Prostate gland (tissue), 2 donors: ENCODE measurements at regions not wholly inside any gene's neighbourhood (a gene's known extent, or its start where the extent isn't known, plus 50 kb on each side); places are given as distances from the start of the nearest gene placed in this dataset.

Experiments
- DNase-seq: peaks from one replicate; pipeline ENCODE4 v3.0.0-alpha.2; 2019; ENCODE audit warnings: low spot score
- H3K27ac ChIP-seq, 2 donors: fragments of 200-600 bp; sonication (generic); 2 replicates each; pipeline ENCODE4 v1.5.1; 2017 to 2019
- H3K27me3 ChIP-seq: fragments of 200-600 bp; sonication (generic); replicated peaks from 2 replicates; pipeline ENCODE4 v1.5.1; 2019; ENCODE audit not compliant: insufficient read depth
- H3K36me3 ChIP-seq, 2 donors: fragments of 200-600 bp; sonication (generic); 1 replicate in 1 of 2; 2 replicates in 1 of 2; pipeline versions ENCODE4 v1.5.1 to v1.8.1; 2017 to 2019
- H3K4me1 ChIP-seq: fragments of 200-600 bp; sonication (generic); replicated peaks from 2 replicates; pipeline ENCODE4 v1.5.1; 2019
- H3K4me3 ChIP-seq, 2 donors: fragments of 200-600 bp; sonication (generic); 2 replicates each; pipeline ENCODE4 v1.5.1; 2017 to 2019
- H3K9me3 ChIP-seq: fragments of 200-600 bp; sonication (generic); 2 replicates; pipeline ENCODE4 v1.5.1; 2017
- POLR2A ChIP-seq: fragments of 450-650 bp; IDR thresholded peaks from one replicate; pipeline ENCODE4 v1.6.1; 2016; ENCODE audit warnings: antibody characterized with exemption, mild to moderate bottlenecking
- POLR2AphosphoS5 ChIP-seq: sonication (generic); formaldehyde crosslinking; IDR thresholded peaks from one replicate; pipeline ENCODE4 v1.6.1; 2017; ENCODE audit warnings: antibody characterized with exemption
- WGBS: methylation state at CpG from one replicate; pipeline ENCODE4 v1.1.5; 2018; 5-methylcytosine and 5-hydroxymethylcytosine counted together
- intact Hi-C: fragments of 100-400 bp; cut with DNase I; formaldehyde crosslinking; loops from one replicate; pipeline ENCODE4 v1.14.2; 2022
- TF ChIP-seq, protein P1 (sequence below), 4 experiments: fragments of 200-600 bp in 2 of 4; fragments of 450-650 bp in 2 of 4; sonication (generic) in 2 of 4; IDR thresholded peaks; 1 replicate in 3 of 4; 2 replicates in 1 of 4; pipeline ENCODE4 v1.5.1; 2016 to 2019; ENCODE audit warnings: antibody characterized with exemption in 4 of 4, mild to moderate bottlenecking in 2 of 4, moderate library complexity in 2 of 4

DNA sequence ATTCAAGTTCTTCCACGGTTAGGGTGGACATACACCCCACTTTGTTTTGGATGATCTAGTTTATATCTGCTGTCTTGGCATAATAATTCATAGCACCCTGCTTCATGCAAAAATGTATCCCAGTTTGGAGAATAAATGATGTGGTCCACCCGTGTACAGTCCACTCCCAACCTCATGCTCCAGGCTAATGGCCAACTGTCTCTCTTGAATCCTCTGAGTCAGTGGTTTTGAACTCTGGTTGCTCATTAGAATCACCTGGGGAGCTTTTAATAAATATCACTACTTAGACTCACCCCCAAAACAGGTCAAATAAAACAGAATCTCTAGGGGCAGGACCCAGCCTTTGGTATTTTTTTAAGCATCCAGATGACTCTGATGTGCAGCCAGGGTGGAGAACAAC is 78.5 kb downstream of the SDC1 start:
- Histone ChIP-seq H3K4me3 (no peak overlapping the region), H3K36me3 (no peaks in the 10 kb centered on the region), H3K27ac (no peak overlapping the region), H3K4me1 (no peaks in the 10 kb centered on the region), H3K27me3 (no peaks in the 10 kb centered on the region), H3K9me3 (no peaks in the 10 kb centered on the region)
- intact Hi-C loops: no loop called here
- no peak for DNase-seq
- TF ChIP-seq POLR2AphosphoS5: no peak
- no peak for TF ChIP-seq POLR2A
- TF ChIP-seq, protein P1, sequence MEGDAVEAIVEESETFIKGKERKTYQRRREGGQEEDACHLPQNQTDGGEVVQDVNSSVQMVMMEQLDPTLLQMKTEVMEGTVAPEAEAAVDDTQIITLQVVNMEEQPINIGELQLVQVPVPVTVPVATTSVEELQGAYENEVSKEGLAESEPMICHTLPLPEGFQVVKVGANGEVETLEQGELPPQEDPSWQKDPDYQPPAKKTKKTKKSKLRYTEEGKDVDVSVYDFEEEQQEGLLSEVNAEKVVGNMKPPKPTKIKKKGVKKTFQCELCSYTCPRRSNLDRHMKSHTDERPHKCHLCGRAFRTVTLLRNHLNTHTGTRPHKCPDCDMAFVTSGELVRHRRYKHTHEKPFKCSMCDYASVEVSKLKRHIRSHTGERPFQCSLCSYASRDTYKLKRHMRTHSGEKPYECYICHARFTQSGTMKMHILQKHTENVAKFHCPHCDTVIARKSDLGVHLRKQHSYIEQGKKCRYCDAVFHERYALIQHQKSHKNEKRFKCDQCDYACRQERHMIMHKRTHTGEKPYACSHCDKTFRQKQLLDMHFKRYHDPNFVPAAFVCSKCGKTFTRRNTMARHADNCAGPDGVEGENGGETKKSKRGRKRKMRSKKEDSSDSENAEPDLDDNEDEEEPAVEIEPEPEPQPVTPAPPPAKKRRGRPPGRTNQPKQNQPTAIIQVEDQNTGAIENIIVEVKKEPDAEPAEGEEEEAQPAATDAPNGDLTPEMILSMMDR (IDR thresholded peaks at IDR 0.05): no peak
- WGBS: 75% methylated on average over 2 of the region's 2 CpGs

DNA sequence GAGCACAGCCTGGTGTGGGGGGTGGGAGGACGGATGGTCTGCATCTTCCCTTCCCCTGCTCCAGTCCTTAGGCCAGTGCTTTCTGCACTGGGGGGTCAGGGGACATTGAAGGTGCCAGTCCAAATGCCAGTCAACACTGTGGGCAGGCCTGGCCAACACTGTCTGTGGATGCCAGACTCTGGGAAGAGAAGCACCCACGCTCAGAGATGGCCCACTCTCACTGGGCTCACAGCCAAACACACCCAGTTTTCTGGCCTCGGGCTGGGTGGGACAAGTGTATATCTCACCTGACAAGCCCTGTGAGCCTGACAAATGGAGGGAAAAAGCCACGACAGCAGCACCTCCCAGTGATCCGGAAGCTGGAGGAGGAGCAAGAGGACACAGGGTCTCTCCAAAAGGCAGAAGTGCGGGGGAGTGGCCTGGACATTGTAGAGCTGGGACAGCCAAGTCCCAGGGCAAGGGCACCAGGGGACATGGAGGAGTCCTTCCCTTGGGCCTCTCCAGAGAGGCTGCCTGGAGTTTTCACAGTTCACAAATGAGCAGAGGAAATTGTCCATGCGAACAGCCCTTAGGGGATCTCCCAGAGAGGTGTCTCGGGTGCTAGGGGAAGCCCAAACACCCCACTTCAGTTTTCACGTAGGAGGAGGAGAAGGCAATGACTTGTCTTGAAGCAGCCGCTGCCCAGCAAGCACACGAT is 79.3 kb downstream of the SDC1 start:
- no peaks in the 10 kb centered on the region for H3K4me1 ChIP-seq
- intact Hi-C loops: no loop called here
- no peak for DNase-seq
- no peaks in the 10 kb centered on the region for H3K9me3 ChIP-seq
- H3K27me3 ChIP-seq: no peaks in the 10 kb centered on the region
- TF ChIP-seq, protein P1 (IDR thresholded peaks at IDR 0.05): no peak
- TF ChIP-seq POLR2AphosphoS5 (no peak), POLR2A (no peak)
- no peak overlapping the region for H3K27ac ChIP-seq
- H3K4me3 ChIP-seq: no peak overlapping the region
- no peaks in the 10 kb centered on the region for H3K36me3 ChIP-seq
- WGBS: 60% methylated on average over 11 of the region's 11 CpGs

DNA sequence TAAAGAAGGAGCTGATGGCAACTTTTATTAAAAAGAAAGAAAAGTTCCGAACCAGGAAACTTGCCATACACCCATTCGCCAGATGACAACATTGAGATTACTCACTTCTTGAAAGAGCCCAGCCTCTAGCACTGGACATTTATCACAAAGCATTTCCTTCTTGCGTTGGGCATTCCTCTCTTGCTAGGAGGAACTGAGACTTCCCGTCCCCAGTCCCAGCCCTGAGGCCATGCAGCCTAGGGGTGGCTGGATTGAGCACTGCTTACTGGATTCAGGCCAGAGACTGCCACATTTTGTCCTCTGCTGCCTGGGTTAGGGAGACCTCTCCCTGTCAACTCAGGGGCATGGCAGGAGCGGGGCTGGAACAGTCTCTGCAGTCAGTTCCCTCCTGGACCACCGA is 80.1 kb downstream of the SDC1 start:
- 91% methylated on average over 6 of the region's 6 CpGs for WGBS
- intact Hi-C loops: no loop called here
- Histone ChIP-seq H3K4me1 (no peaks in the 10 kb centered on the region), H3K27ac (no peak overlapping the region), H3K27me3 (no peaks in the 10 kb centered on the region), H3K4me3 (no peak overlapping the region), H3K9me3 (no peaks in the 10 kb centered on the region), H3K36me3 (no peaks in the 10 kb centered on the region)
- TF ChIP-seq POLR2A (no peak), POLR2AphosphoS5 (no peak)
- TF ChIP-seq, protein P1 (IDR thresholded peaks at IDR 0.05): no peak
- no peak for DNase-seq

DNA sequence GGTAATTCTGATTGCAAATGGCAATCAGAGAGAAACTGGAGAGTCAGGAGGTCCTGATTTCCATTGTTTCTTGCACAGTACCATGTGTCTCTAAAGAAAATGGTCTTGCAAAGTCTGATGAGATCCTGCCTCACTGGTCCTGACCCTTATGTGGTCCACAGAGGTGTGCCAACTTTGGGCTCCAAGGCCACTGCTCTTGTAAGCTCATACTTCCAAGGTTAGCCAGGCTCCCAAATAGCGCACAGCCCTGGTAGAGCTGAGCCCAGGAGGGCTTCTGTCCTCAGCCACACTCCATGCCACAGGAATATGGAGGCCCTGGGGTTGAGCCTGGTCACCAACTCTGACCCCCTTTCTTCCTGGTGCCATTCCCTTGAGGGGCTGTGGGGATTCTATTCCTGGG is 80.7 kb downstream of the SDC1 start:
- Histone ChIP-seq H3K36me3 (no peaks in the 10 kb centered on the region), H3K27ac (no peak overlapping the region), H3K4me1 (no peaks in the 10 kb centered on the region), H3K27me3 (no peaks in the 10 kb centered on the region), H3K4me3 (no peak overlapping the region), H3K9me3 (no peaks in the 10 kb centered on the region)
- 100% methylated on average over 1 of the region's 1 CpG for WGBS
- no peak for DNase-seq
- TF ChIP-seq POLR2AphosphoS5 (no peak), POLR2A (no peak)
- TF ChIP-seq, protein P1 (IDR thresholded peaks at IDR 0.05): no peak
- intact Hi-C loops: no loop called here

DNA sequence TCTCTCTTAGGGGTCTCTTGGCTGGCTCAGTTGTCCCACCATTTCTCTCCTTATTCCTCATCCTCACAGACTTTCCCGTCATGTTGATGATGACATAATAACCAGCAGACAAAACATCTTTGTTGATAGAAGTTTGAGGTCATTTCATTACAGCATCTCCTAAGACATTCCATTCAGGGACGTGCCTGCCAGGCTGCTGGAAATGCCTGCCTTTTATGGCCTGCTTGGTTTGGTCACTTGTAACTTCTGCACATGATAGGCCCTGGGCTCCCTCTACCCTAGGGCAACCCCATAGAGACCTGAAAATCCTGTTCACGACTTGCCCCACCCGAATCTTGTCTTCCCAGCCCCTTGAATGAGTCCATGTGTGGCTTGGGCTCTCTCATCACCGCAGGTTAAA is 81.7 kb downstream of the SDC1 start:
- Histone ChIP-seq H3K27ac (no peak overlapping the region), H3K36me3 (no peaks in the 10 kb centered on the region)

More for the DNA sequence above, 81.7 kb downstream of the SDC1 start:
- no peaks in the 10 kb centered on the region for H3K4me1 ChIP-seq
- DNase-seq: no peak
- WGBS: 69% methylated on average over 5 of the region's 5 CpGs
- intact Hi-C loops: no loop called here
- TF ChIP-seq POLR2A: no peak
- TF ChIP-seq POLR2AphosphoS5: peak; percentile 24
- no peaks in the 10 kb centered on the region for H3K27me3 ChIP-seq
- H3K4me3 ChIP-seq: no peak overlapping the region
- H3K9me3 ChIP-seq: no peaks in the 10 kb centered on the region
